GM12878 (cell line): ENCODE measurements at regions not wholly inside any gene's neighbourhood (a gene's known extent, or its start where the extent isn't known, plus 50 kb on each side); places are given as distances from the start of the nearest gene placed in this dataset.

Experiments used
- ATAC-seq: fragments of 200-7000 bp; cut with Tn5 transposase; 3 replicates; pipeline ENCODE4 v1.9.1; 2020; ENCODE audit warnings: mild to moderate bottlenecking, moderate library complexity
- BruUV-seq: library from RNA; stranded (reverse); fragments of 400-500 nt; replicated peaks from 2 replicates; lab custom pipeline; 2021; lab: Mats Ljungman, UMichigan
- CTCF ChIA-PET: fragments of 300-600 bp; sonication (Branson Sonifier 250); formaldehyde crosslinking; extraction: SDS; loops from one replicate; lab custom pipeline; 2021; ENCODE audit warnings: inconsistent platforms; lab: Yijun Ruan, JAX
- POLR2A ChIA-PET: fragments of 350-600 bp; formaldehyde crosslinking; extraction: SDS; loops from one replicate; lab custom pipeline; 2021; ENCODE audit warnings: inconsistent platforms; lab: Charles Lee
- RAD21 ChIA-PET: fragments of 300-600 bp; sonication (Branson Sonifier 250); formaldehyde crosslinking; loops from one replicate; lab custom pipeline; 2023; ENCODE audit warnings: antibody characterized with exemption; ENCODE audit not compliant: unreplicated experiment; lab: Charles Lee
- SMC1A ChIA-PET: fragments of 300-600 bp; sonication (Branson Sonifier 250); formaldehyde crosslinking; loops from one replicate; lab custom pipeline; 2023; ENCODE audit not compliant: unreplicated experiment, uncharacterized antibody; lab: Charles Lee
- DNase-seq: peaks from one replicate; pipeline ENCODE4 v3.0.0-alpha.2; 2011; ENCODE audit warnings: low read depth, low spot score
- FAIRE-seq: peaks from 3 replicates; lab custom pipeline; 2011; peaks lifted over from hg19 to GRCh38; lab: Jason Lieb, UNC
- H2AFZ ChIP-seq: 2 replicates; pipeline ENCODE4 v1.6.0; 2011; ENCODE audit warnings: low read depth, low read length, control low read depth; ENCODE audit not compliant: control insufficient read depth
- H3K27ac ChIP-seq: 2 replicates; pipeline ENCODE4 v1.5.1; 2011; ENCODE audit warnings: control low read depth; ENCODE audit not compliant: control insufficient read depth, insufficient read depth
- H3K27me3 ChIP-seq, 2 experiments: replicated peaks in 1 of 2; 2 replicates each; pipeline versions ENCODE4 v1.6.0 to v1.6.1; 2011; ENCODE audit warnings: low read length in 1 of 2; ENCODE audit not compliant: control insufficient read depth in 2 of 2, insufficient read depth in 2 of 2
- H3K36me3 ChIP-seq, 2 experiments: 2 replicates each; pipeline ENCODE4 v1.5.1; 2011; ENCODE audit warnings: low read length in 1 of 2; ENCODE audit not compliant: control insufficient read depth in 2 of 2, insufficient read depth in 2 of 2
- H3K4me1 ChIP-seq: 2 replicates; pipeline ENCODE4 v1.6.1; 2011; ENCODE audit warnings: mild to moderate bottlenecking, low read length, moderate library complexity, mixed read lengths; ENCODE audit not compliant: control insufficient read depth, insufficient read depth
- H3K4me2 ChIP-seq: 2 replicates; pipeline ENCODE4 v1.6.0; 2011; ENCODE audit warnings: control low read depth; ENCODE audit not compliant: control insufficient read depth, insufficient read depth
- H3K4me3 ChIP-seq: fragments of 200-600 bp; sonication (generic); 2 replicates; pipeline ENCODE4 v1.5.1; 2016
- H3K79me2 ChIP-seq: 2 replicates; pipeline ENCODE4 v1.6.0; 2011; ENCODE audit warnings: low read length; ENCODE audit not compliant: control insufficient read depth, insufficient read depth
- H3K9ac ChIP-seq: 2 replicates; pipeline ENCODE4 v1.8.0; 2011; ENCODE audit warnings: low read length, control low read depth, mixed read lengths; ENCODE audit not compliant: control insufficient read depth, insufficient read depth
- H3K9me3 ChIP-seq: replicated peaks from 3 replicates; pipeline ENCODE4 v1.5.1; 2011; ENCODE audit warnings: mild to moderate bottlenecking, low read length; ENCODE audit not compliant: control insufficient read depth, insufficient read depth
- H4K20me1 ChIP-seq: 2 replicates; pipeline ENCODE4 v1.6.0; 2011; ENCODE audit not compliant: control insufficient read depth, insufficient read depth
- ATF3 ChIP-seq: IDR thresholded peaks from 2 replicates; pipeline ENCODE4 v1.6.1; 2011; ENCODE audit warnings: low read depth, mild to moderate bottlenecking, low read length, moderate library complexity, borderline replicate concordance; ENCODE audit errors: extremely low read depth
- BMI1 ChIP-seq: fragments of 450-650 bp; IDR thresholded peaks from 2 replicates; pipeline ENCODE4 v1.6.1; 2016; ENCODE audit warnings: mild to moderate bottlenecking, moderate library complexity, borderline replicate concordance
- MEF2A ChIP-seq: IDR thresholded peaks from 2 replicates; pipeline ENCODE4 v1.6.1; 2011; ENCODE audit warnings: low read depth, mild to moderate bottlenecking, low read length, moderate library complexity; ENCODE audit not compliant: insufficient read depth
- MEF2B ChIP-seq: fragments of 450-650 bp; IDR thresholded peaks from 2 replicates; pipeline ENCODE4 v1.6.1; 2018; ENCODE audit warnings: mild to moderate bottlenecking, moderate library complexity; ENCODE audit not compliant: partially characterized antibody, poor library complexity, severe bottlenecking
- NFYB ChIP-seq: IDR thresholded peaks from 2 replicates; pipeline ENCODE4 v1.6.1; 2011; ENCODE audit warnings: low read depth, mild to moderate bottlenecking, low read length, improper control_type of control experiment, moderate library complexity; ENCODE audit not compliant: insufficient read depth
- STAT3 ChIP-seq: IDR thresholded peaks from 2 replicates; pipeline ENCODE4 v1.6.1; 2011; ENCODE audit warnings: low read depth, low read length, improper control_type of control experiment
- TCF7 ChIP-seq: IDR thresholded peaks from 2 replicates; pipeline ENCODE4 v1.6.1; 2014; ENCODE audit warnings: antibody characterized with exemption, borderline replicate concordance
- ZNF207 ChIP-seq: fragments of 450-650 bp; IDR thresholded peaks from 2 replicates; pipeline ENCODE4 v1.6.1; 2014; ENCODE audit warnings: antibody characterized with exemption, mild to moderate bottlenecking, borderline replicate concordance
- ZNF687 ChIP-seq: fragments of 450-650 bp; IDR thresholded peaks from 2 replicates; pipeline ENCODE4 v1.6.1; 2017; ENCODE audit warnings: mild to moderate bottlenecking, moderate library complexity
- WGBS: methylation state at CpG from one replicate; pipeline ENCODE4 v1.1.6; 2016; ENCODE audit warnings: low lambda C conversion rate; ENCODE audit not compliant: insufficient replicate concordance, insufficient coverage; ENCODE audit errors: missing lambda C conversion rate; 5-methylcytosine and 5-hydroxymethylcytosine counted together
- in situ Hi-C: fragments of 300-500 bp; cut with MboI; formaldehyde crosslinking; loops from 9 replicates; pipeline ENCODE4 v1.14.3; 2018; ENCODE audit warnings: mixed read lengths
- intact Hi-C: fragments of 100-400 bp; cut with micrococcal nuclease; formaldehyde crosslinking; loops from one replicate; pipeline ENCODE4 v1.14.2; 2022; ENCODE audit not compliant: unreplicated experiment

GRCh38 chr10:113230011-113230610 lies 280.1 kb downstream of the TCF7L2 start:
- DNase-seq (no peak), ATAC-seq (no peak), FAIRE-seq (no peak)
- ChIA-PET POLR2A (no interaction called here), CTCF (no interaction called here), SMC1A (no interaction called here), RAD21 (no interaction called here)
- H3K4me2 ChIP-seq, result no peak overlapping the region
- H3K4me1 ChIP-seq, result no peaks in the 10 kb centered on the region
- no peaks in the 10 kb centered on the region for H3K79me2 ChIP-seq
- H4K20me1 ChIP-seq, result no peaks in the 10 kb centered on the region
- in situ Hi-C loops (no loop called here), intact Hi-C loops (no loop called here)
- no peak overlapping the region for H3K4me3 ChIP-seq
- BruUV-seq, result no TSS peak
- no peaks in the 10 kb centered on the region for H3K9me3 ChIP-seq
- no peaks in the 10 kb centered on the region for H3K36me3 ChIP-seq
- no peak overlapping the region for H2AFZ ChIP-seq
- peaks cover 0 to 3% of the 10 kb centered on the region in 2 experiments; a peak in 2 of 4 replicates for H3K27me3 ChIP-seq
- no peak overlapping the region for H3K9ac ChIP-seq
- H3K27ac ChIP-seq, result no peak overlapping the region
- 34% methylated on average over 6 of the region's 6 CpGs for WGBS
- TF ChIP-seq ATF3, result no peak
- TF ChIP-seq MEF2A, result no peak
- no peak for TF ChIP-seq NFYB
- no peak for TF ChIP-seq ZNF207
- no peak for TF ChIP-seq ZNF687
- TF ChIP-seq TCF7, result no peak
- no peak for TF ChIP-seq BMI1
- TF ChIP-seq MEF2B, result no peak
- no peak for TF ChIP-seq STAT3
